Pons (tissue), 1 donor: ENCODE measurements at regions not wholly inside any gene's neighbourhood (a gene's known extent, or its start where the extent isn't known, plus 50 kb on each side); places are given as distances from the start of the nearest gene placed in this dataset.

Source experiments
- DNase-seq: peaks from one replicate; pipeline ENCODE4 v3.0.0-alpha.2; 2016; ENCODE audit warnings: low spot score

DNA sequence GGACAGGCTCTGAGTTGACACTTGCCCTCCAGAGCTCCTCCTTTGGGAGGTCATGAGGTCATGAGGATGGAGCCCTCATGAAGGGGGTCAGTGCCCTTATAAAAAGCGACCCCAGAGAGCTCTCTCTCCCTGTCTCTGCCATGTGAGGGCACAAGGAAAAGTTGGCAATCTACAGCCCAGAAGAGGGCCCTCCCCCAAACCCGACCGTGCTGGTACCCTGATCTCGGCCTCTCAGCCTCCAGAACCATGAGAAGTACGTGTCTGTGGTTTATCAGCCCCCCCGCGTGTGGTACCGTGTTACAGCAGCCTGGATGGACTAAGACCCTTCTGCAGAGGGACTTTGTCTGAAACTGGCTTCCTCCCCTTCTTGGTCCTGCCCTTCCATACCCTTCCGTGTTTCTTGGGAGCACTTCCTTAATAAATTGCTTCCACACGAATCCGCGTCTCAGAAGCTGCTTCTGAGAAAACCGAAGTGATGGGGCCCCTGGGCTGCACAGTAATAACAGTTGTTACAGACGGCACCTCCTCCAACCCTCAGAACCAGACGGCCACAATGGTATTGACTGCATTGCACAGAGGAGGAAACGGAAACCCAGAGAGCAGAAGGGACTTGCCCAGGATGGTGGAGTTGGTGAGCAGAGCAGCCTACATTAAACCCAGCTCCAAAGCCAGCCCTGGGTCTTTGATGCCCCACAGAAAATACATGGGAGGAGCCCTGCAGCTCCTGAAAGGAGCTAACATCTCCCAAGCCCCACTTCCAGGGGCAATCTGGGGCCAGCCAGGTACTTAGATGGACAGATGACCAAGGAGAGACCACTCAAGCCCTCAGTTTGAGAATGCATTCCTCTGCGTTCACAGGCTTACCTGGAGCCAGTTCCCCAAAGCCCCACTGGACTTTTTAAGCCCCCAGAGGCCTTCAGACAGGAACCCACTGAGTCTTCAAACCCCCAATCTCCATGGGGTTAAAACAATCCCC is 242.7 kb downstream of the BCOR start:
- no peak for DNase-seq

DNA sequence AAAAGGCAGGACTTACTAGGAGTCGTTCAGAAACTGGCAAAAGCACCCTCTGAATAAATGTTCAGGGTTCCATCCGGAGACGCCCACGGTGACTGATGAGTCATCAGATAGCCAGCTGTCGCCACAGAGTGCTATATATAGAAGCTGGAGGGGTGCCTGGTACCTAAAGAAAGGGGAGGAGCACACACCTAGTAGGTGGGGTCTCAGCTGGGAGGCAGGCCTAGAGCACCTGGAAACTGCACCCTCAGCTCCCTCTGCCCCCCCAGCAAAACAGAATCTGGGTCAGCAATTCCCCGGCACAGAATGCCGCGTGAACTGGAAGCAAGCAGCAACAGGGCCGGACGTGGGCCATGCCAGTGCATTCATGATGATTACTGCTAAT is 242.0 kb downstream of the BCOR start:
- no peak for DNase-seq

DNA sequence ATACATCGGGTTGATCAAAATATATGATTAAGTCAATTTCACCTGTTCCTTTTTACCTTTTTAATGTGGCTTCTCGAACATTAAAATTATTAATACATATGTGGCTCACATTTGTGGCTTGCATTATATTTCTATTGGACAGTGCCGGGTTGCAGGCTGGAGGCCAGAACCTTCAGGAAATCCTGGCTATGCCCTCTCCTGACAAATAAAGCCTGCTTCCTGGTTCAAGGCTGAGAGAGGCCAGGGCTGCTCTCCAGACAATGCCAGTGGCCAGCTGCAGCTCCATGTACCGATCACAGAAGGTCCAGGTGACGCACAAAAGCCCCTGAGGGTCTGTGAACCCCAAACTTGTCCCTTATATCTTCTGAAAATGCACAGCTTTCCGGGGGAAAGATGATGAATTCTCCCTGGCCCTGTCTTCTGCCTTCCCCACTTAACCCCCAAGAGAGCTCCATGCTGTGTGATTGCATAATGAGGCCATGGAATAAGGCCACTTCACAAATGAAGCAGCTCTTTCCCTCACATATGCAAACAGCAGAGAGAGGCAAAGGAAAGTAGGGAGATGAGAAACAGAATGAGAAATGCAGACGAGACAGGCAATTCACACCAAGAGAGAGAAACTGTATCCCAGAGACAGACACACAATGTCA is 241.2 kb downstream of the BCOR start:
- DNase-seq, result no peak

DNA sequence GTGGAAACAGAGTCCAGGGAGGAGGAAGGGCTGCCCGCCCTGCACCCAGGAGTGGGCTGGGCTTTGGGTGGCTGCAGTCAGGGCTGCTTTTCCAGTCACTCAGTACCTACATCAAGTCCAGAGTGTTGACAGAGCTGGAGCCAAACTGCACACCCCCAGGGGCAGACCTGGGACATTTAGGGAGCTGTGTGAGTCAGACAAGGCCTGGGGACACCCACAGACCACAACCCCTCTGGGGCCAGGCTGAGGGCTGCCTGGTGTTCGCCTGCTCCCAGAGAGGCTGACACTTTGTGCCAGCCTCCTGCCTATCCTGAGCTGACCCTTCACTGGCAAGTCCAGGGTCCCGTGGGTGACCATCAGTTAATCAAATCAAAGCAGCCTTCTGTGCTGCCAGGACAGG is 240.0 kb downstream of the BCOR start:
- DNase-seq, result no peak

DNA sequence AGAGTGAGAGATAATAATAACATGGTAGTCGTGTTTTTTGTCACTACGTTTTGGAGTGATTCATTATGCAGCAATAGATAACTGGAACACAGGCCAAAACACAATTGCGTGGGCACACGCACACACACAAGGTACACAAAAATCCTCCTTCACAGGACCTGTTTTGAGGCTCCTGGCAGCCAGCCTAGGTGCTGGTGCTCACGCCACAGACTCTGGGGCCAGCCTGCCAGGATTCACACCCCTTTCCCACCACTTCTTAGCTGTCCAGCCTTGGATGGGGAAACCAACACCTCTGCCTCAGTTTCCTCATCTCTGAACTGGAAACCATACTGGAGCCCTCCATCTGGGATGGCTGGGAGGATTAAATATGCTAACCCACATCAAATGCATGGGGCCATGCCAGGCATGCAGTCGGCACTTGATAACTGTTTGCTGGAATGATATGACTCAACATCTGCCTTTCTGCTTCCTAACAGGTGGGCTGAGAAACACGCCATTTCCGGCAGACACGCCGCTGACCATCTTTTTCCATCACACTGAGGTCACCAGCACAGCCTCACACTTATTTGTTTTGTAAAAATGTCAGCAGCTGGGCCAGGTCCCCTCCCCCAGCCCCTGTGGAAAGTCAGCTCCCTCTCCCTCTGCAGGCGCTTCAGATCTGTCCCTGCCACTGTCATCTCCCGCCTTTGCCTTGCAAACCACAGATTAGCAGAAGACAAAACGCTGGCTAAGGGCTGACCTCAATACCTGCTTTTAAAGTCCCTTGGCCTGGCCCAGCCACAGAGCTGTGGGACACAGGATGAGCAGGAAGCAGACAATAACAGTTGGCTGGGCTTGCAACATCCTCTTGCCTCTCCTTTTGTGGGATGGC is 237.5 kb downstream of the BCOR start:
- no peak for DNase-seq

DNA sequence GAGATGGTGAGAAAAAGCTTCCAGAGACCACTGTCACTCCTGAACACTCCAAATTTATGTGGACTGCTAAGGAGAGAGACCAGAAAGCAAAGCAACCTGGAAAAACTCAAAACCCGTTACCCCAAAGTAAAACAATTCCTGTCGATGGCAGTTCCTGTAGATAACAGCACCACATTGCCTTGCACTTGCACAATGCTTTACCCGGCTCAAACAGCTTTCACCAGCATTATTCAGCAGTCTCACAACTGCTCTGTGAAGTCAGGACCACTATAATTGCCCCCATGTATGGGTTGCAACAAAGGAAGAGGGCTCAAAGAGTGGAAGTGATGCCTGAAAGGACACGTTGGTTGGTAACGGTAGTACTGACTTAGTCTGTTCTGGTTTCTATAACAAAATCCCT is 234.8 kb downstream of the BCOR start:
- no peak for DNase-seq

DNA sequence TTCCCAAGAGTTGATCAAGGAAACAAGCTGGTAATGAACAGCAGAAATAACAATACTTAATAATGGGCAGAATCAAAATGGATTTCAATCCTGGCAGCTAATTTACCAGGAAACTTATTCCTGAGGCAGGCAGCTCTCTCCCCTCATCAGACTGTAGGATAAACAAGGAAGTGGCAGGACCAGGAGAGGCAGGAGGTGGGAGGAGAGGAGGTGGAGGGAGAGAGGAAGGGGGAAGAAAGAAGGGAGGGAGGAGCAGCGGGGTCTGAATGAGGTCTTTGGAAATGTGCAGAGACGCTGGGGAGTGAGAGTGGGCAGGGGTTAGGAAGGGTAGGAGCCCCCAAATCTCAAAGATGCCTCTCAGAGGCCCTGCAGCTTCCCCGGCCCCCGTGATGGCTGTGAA is 231.5 kb downstream of the BCOR start:
- no peak for DNase-seq

DNA sequence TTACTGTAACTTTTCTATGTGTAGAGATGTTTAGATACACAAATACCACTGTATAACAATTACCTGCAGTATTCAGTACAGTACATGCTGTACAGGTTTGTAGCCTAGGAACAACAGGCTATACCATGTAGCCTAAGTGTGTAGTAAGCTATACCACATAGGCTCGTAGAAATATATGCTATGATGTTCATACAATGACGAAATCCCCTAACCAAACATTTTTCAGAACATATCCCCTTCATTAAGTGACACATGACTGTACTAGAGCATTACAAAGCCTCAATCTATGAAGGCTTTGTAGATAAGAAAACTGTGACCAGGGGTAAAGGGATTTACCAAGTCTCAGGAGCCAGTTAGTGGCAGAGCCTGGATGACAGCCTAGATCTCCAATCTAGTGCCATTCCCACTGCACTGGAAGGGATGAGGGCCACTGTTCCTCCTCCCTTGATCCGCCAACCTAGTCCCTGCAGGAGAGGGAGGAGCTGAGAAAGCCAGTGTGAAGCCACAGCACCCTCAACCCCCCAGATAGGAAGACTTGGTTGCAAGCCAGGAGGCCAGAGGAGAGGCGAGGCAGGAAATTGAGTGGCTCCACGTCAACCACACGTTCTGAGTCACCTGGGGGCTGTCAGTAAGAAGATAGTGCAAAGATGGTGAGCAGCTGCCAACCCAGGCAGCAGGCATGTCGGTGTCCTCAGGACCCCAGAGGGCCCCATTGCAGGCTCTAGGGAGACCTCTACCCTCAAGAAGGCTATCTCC is 227.7 kb downstream of the BCOR start:
- DNase-seq, result no peak

DNA sequence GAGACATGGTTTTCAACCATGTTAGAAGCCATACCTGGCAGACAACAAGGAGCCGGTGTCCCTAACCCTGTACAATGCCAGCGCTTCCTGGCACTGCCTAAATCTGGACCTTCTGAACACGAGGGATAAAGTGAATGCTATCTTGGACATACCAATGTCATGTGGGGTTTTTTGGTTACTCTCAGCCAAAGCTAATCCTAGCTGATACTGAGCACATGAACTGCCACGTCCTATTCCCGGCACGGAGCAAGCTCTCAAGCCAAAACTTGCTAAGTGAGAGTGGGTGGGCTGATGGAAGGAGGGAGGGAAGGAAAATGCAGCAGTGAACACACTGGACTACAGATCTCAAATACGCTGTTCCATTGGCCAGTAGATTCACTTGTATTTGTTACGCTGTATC is 226.1 kb downstream of the BCOR start:
- DNase-seq, result no peak

DNA sequence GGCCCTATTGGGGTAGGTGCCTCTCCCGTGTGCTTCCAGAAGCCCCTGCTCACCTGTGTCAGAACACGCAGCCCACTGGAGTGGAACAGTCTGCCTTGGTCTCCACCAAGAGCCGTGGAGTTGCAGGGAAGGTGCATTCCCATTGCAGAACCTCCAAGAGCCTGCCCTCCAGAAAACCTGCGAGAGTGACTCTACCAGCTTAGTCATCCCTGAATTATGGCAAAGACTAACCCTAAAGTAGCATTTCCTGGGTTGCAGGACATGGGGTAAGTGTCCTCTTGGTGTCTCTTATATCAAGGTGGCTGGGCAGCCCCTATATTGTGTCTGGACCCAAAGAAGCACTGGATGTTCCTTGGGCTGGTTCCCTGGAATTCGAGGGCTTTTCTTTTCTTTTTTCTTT is 224.6 kb downstream of the BCOR start:
- no peak for DNase-seq

DNA sequence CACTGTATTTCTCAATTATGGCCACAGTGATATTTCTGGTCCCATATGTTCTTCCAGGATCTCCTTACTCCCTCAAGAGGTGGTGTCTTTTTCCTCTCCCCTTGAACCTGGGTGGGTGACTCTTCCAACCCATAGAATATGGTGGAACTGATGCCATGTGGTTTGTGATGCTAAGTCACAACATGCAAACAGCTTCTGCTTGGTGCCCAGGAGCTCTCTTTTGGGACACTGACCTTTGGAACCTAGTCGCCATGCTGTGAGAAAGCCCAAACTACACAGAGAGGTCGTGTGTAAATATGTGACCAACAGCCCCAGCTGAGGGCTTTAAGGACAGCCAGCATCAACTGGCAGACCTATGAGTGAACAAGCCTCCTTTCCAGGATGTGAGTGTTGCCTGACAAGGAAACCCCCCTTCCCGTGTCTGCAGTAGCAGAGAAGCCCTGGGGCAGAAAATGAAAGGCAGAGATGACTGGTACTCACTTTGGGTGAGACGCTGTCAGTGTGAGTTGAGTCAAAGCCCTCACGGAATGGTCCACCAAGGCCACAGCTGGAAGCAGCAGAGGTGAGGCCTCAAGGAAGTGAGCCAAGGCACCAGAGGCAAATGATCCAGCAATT is 223.4 kb downstream of the BCOR start:
- no peak for DNase-seq

DNA sequence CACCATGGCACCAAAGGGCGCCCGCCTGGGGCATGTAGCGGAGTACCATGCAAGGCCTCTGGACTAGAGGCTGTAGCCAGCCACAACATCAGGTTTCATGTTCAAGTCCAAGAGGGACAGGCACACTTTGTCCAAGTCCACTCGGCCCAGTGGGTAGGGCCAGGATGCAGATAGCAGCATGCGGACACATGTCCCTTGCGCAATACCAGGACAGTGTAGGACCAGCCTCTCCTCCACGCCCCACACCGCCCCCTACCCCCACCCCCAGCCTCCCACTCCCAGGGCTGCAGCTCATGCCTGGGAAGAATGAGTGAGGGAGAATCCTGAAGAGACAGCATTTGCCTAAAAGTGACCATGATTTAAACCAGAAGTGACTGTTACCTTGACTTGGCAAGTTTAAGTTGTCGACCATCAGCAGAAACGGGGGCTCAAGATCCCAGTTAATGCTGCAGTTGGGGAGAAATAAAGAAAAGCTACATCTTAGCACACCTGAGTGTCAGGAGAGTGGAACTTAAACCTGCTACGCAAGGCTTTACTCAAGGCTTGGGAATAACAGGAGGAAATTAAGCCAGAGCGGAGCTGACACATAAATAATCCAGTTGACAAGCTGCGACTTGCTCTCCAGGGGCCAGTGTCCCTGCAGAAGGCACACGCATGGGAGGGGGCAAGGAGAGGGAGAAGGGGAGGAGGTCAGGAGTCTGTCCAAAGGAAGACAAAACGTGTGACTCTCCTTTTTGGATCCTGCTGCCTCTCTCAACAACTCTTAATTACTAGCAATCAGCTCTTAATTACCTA is 221.7 kb downstream of the BCOR start:
- no peak for DNase-seq

DNA sequence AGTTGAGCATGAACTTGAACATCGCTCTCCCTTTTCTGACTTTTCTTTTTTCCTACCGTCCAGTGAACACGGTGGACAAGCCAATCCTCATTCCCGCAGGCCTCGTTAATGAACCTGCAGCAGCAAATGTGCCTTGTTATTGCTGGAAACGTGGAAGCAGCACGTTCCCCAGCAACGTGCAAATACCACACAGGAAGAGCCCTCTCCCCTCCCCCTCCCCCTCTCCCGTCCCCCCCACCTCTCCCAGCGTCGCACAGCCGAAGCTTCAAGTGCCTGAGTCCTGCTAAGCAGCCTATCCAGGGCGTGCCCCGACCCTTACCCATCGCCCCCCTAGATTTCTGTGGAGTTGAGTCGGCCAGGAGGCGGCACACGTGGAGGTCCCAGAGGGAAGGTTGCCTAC is 219.9 kb downstream of the BCOR start:
- no peak for DNase-seq

DNA sequence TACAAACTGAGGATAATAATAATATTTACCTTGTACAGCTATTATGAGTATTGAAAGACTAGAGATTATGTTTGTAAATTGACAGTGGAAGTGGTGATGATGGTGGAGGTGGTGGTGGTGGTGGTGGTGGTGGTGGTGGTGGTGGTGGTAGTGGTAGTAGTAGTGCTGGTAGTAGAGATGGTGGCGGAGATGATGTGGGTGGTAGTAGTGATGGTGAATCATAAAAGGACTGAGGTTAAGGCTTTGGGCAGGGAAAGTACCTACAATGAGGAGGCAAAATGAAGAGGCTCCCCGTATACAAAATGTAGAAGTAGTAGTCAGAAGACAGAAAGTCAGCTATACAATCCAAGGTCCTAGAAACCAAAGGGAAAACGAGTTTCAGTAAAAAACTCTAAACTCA is 214.1 kb downstream of the BCOR start:
- DNase-seq, result no peak

DNA sequence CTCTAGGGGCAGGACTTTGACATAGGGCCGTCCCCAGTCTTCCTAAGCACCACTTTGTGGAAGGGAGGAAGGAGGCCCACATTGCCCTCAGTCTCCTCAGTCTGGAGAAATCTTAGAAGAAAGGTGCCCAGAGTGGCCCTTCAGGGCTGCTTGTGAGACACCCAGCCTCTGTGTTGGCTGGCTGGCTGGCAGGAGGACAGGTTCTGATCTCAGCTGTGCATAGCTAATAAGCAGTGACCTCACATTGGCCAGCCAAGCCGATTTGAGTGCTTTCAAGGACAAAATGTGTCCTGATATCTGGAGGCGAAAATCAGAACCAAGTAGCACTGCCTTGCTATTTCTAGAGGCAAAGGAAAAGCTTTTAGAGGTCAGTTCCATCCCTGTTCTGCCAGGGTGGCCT is 211.5 kb downstream of the BCOR start:
- DNase-seq, result peak; percentile 36

DNA sequence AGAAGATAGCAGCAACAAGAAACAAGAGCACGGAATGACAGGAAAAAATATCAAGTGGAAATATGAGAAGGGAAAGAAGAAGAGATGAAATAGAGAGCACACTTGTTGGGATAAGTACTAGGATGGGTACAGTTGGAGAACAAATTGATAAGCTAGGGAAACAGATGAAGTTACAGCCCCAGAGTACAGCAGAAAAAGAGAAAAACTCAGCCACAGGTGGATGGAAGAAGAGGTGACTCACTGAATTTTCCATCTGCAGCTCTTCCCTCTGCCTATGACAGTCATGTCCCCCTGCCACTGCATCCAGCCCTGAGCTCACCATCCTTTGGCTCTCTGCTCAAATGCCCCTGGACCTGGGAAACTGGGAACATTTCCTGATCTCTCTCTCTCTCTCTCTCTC is 209.0 kb downstream of the BCOR start:
- no peak for DNase-seq

DNA sequence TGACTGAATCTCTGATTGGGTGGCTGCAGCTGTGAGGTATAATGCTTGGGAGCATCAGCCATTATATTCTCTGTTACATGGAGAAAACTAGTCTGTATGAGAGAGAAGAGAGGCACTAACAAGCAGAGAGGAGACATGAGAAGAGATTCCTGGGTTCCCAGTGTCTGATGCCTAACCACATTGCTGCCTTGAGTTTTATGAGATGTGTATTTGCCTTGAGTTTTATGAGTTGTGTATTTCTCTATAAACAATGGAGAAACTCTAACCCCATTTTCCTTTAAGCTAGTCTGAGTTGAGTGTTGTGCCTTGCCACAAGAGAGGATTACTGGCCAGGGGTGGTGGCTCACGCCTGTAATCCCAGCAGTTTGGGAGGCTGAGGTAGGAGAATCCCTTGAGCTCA is 208.1 kb downstream of the BCOR start:
- no peak for DNase-seq

DNA sequence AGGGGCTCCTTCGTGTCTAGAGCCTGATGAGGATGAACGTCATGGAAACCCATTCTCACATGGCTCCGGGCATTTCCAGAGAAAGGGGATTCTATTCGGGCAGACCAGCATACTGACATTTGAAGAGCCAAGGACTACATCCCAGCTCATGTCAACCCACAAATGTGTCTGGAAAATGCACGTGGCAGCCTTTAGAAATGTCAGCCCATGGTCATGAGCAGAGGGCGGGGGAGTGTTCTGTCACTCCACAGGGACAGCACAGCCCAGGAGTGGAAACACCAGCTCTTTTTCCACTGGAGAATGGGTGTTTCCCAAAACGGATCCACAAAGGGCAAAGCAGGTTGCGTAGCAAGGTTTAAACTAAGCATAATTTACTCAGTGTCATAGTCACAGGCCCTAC is 207.0 kb downstream of the BCOR start:
- no peak for DNase-seq

DNA sequence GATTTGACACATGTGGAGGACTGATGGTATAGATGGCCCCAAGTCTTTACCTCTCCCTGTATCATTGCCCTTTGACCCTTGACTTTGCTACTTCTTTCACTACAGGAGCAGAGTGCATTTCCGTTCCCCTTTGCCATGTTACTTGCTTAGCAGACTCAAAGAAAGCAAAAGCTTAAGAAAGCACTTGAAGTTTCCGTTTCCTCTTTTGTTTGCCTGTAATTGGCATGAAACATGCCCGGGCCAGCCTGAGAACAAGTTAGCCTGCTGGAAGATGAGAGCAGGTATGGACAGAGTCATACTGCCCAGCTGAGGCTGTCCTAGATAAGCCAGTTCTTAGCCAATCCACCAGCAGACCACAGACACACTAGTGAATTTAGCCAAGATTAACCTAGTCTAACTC is 206.0 kb downstream of the BCOR start:
- DNase-seq, result no peak
